HEK293T (cell line): ENCODE measurements at regions not wholly inside any gene's neighbourhood (a gene's known extent, or its start where the extent isn't known, plus 50 kb on each side); places are given as distances from the start of the nearest gene placed in this dataset.

Experiments used
- ARNT ChIP-seq: fragments of 450-650 bp; IDR thresholded peaks from 2 replicates; pipeline ENCODE4 v1.6.1; 2017; ENCODE audit warnings: mild to moderate bottlenecking
- BHLHE40 ChIP-seq: fragments of 450-650 bp; IDR thresholded peaks from 2 replicates; pipeline ENCODE4 v1.6.1; 2016; ENCODE audit warnings: mild to moderate bottlenecking, moderate library complexity, borderline replicate concordance
- ELF4 ChIP-seq: fragments of 450-650 bp; IDR thresholded peaks from 2 replicates; pipeline ENCODE4 v1.6.1; 2017; ENCODE audit warnings: antibody characterized with exemption
- FOXA1 ChIP-seq: fragments of 450-650 bp; IDR thresholded peaks from 2 replicates; pipeline ENCODE4 v1.6.1; 2016; ENCODE audit warnings: mild to moderate bottlenecking
- FOXM1 ChIP-seq: fragments of 450-650 bp; IDR thresholded peaks from 2 replicates; pipeline ENCODE4 v1.6.1; 2017; ENCODE audit warnings: mild to moderate bottlenecking, borderline replicate concordance
- NFRKB ChIP-seq: fragments of 450-650 bp; IDR thresholded peaks from 2 replicates; pipeline ENCODE4 v1.6.1; 2016; ENCODE audit warnings: mild to moderate bottlenecking, moderate library complexity
- PKNOX1 ChIP-seq: fragments of 450-650 bp; IDR thresholded peaks from 2 replicates; pipeline ENCODE4 v1.6.1; 2016
- SP1 ChIP-seq: fragments of 450-650 bp; IDR thresholded peaks from 2 replicates; pipeline ENCODE4 v1.6.1; 2017
- TARDBP ChIP-seq: fragments of 450-650 bp; IDR thresholded peaks from 2 replicates; pipeline ENCODE4 v1.6.1; 2016
- ZNF384 ChIP-seq: fragments of 450-650 bp; IDR thresholded peaks from 2 replicates; pipeline ENCODE4 v1.6.1; 2016

GRCh38 chr22:47443836-47444745 is 681.6 kb downstream of the TBC1D22A start:
- TF ChIP-seq TARDBP (no peak), PKNOX1 (no peak), FOXM1 (no peak), FOXA1 (no peak), BHLHE40 (no peak), NFRKB (no peak), SP1 (no peak), ZNF384 (no peak), ELF4 (no peak), ARNT (no peak)
